GM12875 (cell line): ENCODE measurements at regions not wholly inside any gene's neighbourhood (a gene's known extent, or its start where the extent isn't known, plus 50 kb on each side); places are given as distances from the start of the nearest gene placed in this dataset.

Experiments used
- H3K4me3 ChIP-seq: one replicate; pipeline ENCODE4 v1.5.1; 2011; ENCODE audit warnings: low read depth, low read length, control low read depth
- CTCF ChIP-seq: IDR thresholded peaks from 2 replicates; pipeline ENCODE4 v1.5.1; 2011; ENCODE audit warnings: low read depth, mild to moderate bottlenecking, control low read depth, inconsistent platforms, low read length, moderate library complexity, borderline replicate concordance; ENCODE audit not compliant: insufficient read depth

GRCh38 chr7:124369310-124369709 is 336.4 kb upstream of the TMEM229A start:
- TF ChIP-seq CTCF, result no peak

GRCh38 chr7:124366118-124366517 is 333.3 kb upstream of the TMEM229A start:
- H3K4me3 ChIP-seq, result no peak overlapping the region
- TF ChIP-seq CTCF, result no peak

More at GRCh38 chr7:124369310-124369709, 336.4 kb upstream of the TMEM229A start:
- no peak overlapping the region for H3K4me3 ChIP-seq

GRCh38 chr7:124364283-124364682 is 331.4 kb upstream of the TMEM229A start:
- H3K4me3 ChIP-seq, result no peak overlapping the region
- no peak for TF ChIP-seq CTCF

- no peak overlapping the region for H3K4me3 ChIP-seq
- TF ChIP-seq CTCF, result no peak
These were observed 321.3 kb upstream of the TMEM229A start for GRCh38 chr7:124354201-124354600.

GRCh38 chr7:124351950-124352349 is 319.1 kb upstream of the TMEM229A start:
- TF ChIP-seq CTCF, result no peak
- H3K4me3 ChIP-seq, result no peak overlapping the region

- H3K4me3 ChIP-seq, result no peak overlapping the region
These were observed 316.6 kb upstream of the TMEM229A start for GRCh38 chr7:124349443-124349842.

More at GRCh38 chr7:124349443-124349842, 316.6 kb upstream of the TMEM229A start:
- TF ChIP-seq CTCF, result no peak
